GM18511 (cell line): ENCODE measurements at regions not wholly inside any gene's neighbourhood (a gene's known extent, or its start where the extent isn't known, plus 50 kb on each side); places are given as distances from the start of the nearest gene placed in this dataset.

Experiments
- ATAC-seq: cut with Tn5 transposase; IDR thresholded peaks from one replicate; pipeline ENCODE4 v1.9.1; 2021; ENCODE audit warnings: mild to moderate bottlenecking, moderate library complexity; ENCODE audit not compliant: unreplicated experiment

- peak; percentile 41 for ATAC-seq
Measured at GRCh38 chr5:116702776-116703175, 128.2 kb upstream of the SEMA6A start.

GRCh38 chr5:116699332-116699731 lies 124.7 kb upstream of the SEMA6A start:
- no peak for ATAC-seq

GRCh38 chr5:116696366-116696765 lies 121.7 kb upstream of the SEMA6A start:
- ATAC-seq = peak; percentile 86

DNA sequence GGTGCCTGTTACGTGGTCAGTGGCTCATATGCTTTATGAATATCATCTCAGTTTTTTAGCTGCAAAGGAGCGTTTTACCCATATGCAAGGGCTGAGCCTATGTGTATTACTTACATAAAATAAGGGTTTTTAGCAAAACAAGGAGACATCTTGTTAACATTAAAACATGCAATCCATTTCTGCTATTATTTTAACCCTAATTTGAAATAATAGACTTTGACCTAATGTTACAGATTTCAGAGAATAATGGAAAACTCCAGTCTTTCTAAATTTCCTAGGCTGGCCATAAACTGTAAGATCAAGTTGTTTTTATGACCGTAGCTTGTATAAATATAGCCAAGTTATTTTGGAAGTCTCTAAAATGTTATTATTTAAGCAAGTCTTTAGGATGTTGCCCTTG lies 121.1 kb upstream of the SEMA6A start:
- ATAC-seq = no peak

- no peak for ATAC-seq
Measured at GRCh38 chr5:116686438-116686837, 111.8 kb upstream of the SEMA6A start.

GRCh38 chr5:116685931-116686330 lies 111.3 kb upstream of the SEMA6A start:
- ATAC-seq = no peak

DNA sequence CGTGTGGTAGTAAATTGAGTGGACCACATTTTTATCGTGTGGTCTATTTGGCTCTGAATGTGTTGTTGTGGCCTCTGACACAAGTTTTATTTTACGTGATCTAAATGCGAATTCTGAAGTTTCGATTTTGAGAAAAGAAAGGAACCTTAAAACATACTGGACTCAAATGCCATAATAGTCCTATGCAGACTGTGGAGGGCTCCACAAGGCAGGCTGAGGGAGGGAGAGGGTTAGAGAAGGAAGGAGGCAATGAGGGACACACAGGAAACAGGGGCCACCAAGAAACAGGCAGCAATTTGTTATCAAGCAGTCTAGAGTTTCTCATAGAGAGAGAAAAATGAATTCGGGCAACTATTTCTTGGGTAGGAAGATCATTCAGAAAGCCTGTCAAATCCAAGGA lies 110.4 kb upstream of the SEMA6A start:
- ATAC-seq = no peak

- peak; percentile 99 for ATAC-seq
Measured at GRCh38 chr5:116681334-116682013, 106.9 kb upstream of the SEMA6A start.

DNA sequence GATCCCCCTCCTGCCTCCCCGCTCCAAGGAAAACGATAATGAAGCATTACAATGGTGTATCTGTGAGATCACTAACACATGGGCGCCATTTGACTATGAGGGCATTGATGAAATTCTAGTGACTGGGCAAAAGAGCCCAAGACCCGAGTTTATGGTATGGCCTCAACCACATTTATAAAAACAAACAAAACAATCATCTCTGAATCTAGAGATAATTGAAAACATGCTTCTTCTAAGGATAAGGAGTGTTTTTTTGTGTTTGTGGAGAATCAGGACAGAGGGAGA lies 100.9 kb upstream of the SEMA6A start:
- no peak for ATAC-seq

- no peak for ATAC-seq
Measured at GRCh38 chr5:116674881-116675625, 100.4 kb upstream of the SEMA6A start.

- ATAC-seq = no peak
Measured at GRCh38 chr5:116673453-116673852, 98.8 kb upstream of the SEMA6A start.

GRCh38 chr5:116672203-116672602 lies 97.6 kb upstream of the SEMA6A start:
- ATAC-seq = no peak

GRCh38 chr5:116671211-116671736 lies 96.7 kb upstream of the SEMA6A start:
- ATAC-seq = peak; percentile 97

DNA sequence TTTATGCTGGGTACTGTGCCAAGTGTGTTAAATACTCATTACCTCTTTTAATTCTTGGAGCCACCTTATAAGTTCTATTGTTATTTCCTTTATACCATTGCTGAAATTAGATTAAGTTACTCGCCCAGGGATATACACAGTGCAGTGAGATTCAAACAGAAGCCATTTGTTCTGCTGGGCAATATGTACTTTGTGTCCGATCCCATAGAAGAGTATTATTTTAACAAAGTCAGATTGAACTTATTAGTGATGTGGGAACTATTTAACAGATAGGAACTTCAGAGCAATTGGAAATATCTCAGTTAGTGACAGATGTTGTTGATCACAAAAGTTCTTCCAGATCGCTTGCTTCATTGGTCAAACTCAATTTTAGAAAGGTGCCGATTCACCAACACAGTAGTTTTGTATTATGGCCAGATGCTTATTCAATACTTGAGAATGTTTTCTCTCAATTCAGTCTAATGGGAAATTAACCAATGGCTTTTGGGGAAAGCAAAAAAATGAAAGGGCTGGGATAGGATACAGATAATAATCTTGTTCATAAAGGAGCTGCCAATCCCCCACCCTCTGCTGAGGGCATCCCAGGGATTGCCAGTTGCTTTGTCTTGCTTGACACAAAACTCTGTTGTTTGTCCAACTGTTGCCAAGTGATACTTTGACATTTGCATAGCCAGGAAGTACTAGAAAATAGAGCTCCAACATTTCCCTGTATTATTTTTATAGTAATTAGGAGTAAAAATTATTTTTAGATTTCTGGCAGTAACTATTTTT lies 94.8 kb upstream of the SEMA6A start:
- no peak for ATAC-seq

DNA sequence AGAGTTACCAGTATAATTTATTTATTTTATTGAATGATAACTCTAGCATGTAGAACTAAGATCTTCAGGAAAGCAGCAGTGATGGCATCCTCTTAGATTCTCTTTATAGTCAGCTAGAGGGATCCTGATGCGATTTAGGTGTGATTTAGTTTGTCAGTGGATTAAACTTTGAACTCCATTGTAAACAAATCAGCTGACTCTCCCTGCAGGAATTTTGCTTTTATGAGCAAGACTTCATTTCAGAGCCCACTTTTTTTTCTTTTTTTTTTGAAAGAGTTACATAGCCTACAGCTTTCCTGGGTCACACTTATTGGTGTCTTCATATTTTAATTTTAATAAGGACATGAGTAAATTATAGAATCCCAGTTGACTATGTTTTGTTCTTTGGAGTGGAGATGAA lies 93.8 kb upstream of the SEMA6A start:
- no peak for ATAC-seq

GRCh38 chr5:116666901-116667300 lies 92.3 kb upstream of the SEMA6A start:
- ATAC-seq = no peak

DNA sequence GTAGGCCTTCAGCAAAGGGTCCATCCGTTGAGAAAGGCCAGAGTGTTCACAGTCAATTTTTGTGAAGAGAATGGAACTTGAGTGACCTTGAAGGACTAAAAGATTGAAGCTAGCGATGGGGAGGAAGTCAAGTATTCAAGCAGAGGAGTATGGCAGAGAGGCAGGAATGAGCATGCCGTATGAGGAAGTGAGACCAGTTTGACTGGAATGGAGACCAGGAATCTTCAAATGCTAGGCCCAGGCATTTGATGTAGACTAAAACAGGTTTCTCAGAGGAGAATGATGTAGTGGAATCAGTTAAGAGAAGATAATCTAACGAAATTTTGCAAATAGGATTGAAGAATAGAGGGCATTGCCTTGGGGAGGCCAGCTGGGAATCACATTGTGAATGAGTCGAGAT lies 90.4 kb upstream of the SEMA6A start:
- no peak for ATAC-seq

DNA sequence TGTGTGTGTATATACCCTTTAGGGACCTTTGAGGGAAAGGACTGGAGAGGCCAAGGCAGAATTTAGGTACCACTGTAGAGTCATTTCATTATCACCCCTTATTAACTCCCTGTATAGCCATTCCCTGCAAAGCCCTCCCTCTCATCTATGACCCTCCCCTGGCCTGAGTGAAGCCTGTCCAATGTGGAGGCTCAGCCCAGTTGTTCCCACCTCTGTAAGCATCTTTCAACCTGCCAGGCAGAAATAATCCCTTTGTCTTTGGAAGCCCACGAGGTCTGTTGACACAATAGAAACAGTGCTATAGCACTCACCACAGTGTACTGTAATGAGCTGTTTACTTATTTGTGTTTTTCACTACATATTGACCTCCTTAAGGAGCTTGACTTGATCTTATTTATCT lies 88.5 kb upstream of the SEMA6A start:
- ATAC-seq = no peak

- ATAC-seq = no peak
Measured at GRCh38 chr5:116661419-116661818, 86.8 kb upstream of the SEMA6A start.

GRCh38 chr5:116660929-116661328 lies 86.3 kb upstream of the SEMA6A start:
- no peak for ATAC-seq

- no peak for ATAC-seq
Measured at GRCh38 chr5:116658830-116659229, 84.2 kb upstream of the SEMA6A start.

DNA sequence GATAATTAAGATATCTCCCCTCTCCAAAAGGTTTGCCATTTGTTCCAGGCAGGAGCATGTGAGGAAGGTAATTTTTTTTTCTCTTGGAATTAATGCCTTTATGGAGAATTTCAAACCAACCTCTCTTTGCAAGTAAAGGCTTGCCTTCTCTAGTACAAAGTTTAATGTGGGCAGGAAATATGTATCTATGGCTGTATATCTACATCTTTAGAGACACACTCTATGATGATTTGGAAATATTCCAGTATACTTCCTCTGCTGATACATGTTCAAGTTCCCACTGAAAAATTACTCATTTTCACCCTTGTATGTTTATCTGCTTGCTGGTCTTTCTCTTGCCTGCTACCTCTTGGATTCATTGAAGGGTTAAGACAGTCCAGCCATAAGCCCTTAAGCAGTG lies 83.5 kb upstream of the SEMA6A start:
- ATAC-seq = no peak
